GM12874 (cell line): ENCODE measurements at regions not wholly inside any gene's neighbourhood (a gene's known extent, or its start where the extent isn't known, plus 50 kb on each side); places are given as distances from the start of the nearest gene placed in this dataset.

Experiments used
- TF ChIP-seq, protein P1 (sequence below): IDR thresholded peaks from 2 replicates; pipeline ENCODE4 v1.5.1; 2011; ENCODE audit warnings: low read depth, mild to moderate bottlenecking, control low read depth, low read length, moderate library complexity; ENCODE audit not compliant: insufficient read depth

- TF ChIP-seq, protein P1, sequence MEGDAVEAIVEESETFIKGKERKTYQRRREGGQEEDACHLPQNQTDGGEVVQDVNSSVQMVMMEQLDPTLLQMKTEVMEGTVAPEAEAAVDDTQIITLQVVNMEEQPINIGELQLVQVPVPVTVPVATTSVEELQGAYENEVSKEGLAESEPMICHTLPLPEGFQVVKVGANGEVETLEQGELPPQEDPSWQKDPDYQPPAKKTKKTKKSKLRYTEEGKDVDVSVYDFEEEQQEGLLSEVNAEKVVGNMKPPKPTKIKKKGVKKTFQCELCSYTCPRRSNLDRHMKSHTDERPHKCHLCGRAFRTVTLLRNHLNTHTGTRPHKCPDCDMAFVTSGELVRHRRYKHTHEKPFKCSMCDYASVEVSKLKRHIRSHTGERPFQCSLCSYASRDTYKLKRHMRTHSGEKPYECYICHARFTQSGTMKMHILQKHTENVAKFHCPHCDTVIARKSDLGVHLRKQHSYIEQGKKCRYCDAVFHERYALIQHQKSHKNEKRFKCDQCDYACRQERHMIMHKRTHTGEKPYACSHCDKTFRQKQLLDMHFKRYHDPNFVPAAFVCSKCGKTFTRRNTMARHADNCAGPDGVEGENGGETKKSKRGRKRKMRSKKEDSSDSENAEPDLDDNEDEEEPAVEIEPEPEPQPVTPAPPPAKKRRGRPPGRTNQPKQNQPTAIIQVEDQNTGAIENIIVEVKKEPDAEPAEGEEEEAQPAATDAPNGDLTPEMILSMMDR = no peak
These were observed 171.5 kb downstream of the LRATD1 start for GRCh38 chr2:14803994-14804393.

GRCh38 chr2:14804902-14805301, 172.4 kb downstream of the LRATD1 start:
- TF ChIP-seq, protein P1 = no peak

GRCh38 chr2:14806613-14807012, 174.1 kb downstream of the LRATD1 start:
- TF ChIP-seq, protein P1 = no peak

GRCh38 chr2:14815201-14815600, 182.7 kb downstream of the LRATD1 start:
- TF ChIP-seq, protein P1 = no peak

- TF ChIP-seq, protein P1 = no peak
These were observed 183.8 kb downstream of the LRATD1 start for GRCh38 chr2:14816069-14817060.

- TF ChIP-seq, protein P1 = no peak
These were observed 185.3 kb downstream of the LRATD1 start for GRCh38 chr2:14817848-14818247.

DNA sequence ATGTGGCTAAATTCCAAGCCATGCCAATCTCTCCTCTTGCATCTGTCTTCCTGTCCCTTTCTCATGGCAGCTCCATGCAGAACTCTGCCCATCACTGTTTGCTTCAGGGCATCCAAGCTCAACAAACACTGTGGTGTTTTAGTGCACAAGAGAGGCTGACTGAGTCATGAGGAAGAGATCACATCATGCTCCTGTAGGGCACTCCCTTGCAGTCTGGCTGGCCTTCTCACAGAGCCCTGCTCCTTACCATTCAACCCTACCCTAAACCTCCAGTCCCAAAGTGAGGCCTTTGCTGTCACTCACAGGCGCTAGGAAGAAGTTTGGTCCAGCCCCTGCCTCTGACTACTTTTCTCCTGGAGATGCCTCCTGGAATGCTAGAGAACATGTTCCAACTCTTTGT, 194.0 kb downstream of the LRATD1 start:
- TF ChIP-seq, protein P1 = no peak
